ENCODE measurements at regions not wholly inside any gene's neighbourhood (a gene's known extent, or its start where the extent isn't known, plus 50 kb on each side); places are given as distances from the start of the nearest gene placed in this dataset.

GRCh38 chr4:60822986-60823385 is 377.1 kb upstream of the ADGRL3 start:
- no peak for TF ChIP-seq POLR2A (IDR thresholded peaks at IDR 0.05; ENCODE audit: low read depth, low read length)
- no peak for TF ChIP-seq CTCF (IDR thresholded peaks at IDR 0.05; ENCODE audit: extremely low read depth in 1 of 2, insufficient read depth in 1 of 2, low read depth in 1 of 2, low read length in 2 of 2)
